GM18511 (cell line): ENCODE measurements at regions not wholly inside any gene's neighbourhood (a gene's known extent, or its start where the extent isn't known, plus 50 kb on each side); places are given as distances from the start of the nearest gene placed in this dataset.
A peak's percentile ranks its signal among the peaks of the same experiment; 100 is the strongest.
"Not testable (repeated sequence)": the region's sequence is repeated elsewhere in the genome, so short reads cannot be mapped to it uniquely, and the experiment has no call there.

Source experiments
- ATAC-seq: cut with Tn5 transposase; IDR thresholded peaks from one replicate; pipeline ENCODE4 v1.9.1; 2021; ENCODE audit warnings: mild to moderate bottlenecking, moderate library complexity; ENCODE audit not compliant: unreplicated experiment

- ATAC-seq: no peak
Observed at GRCh38 chrX:21207080-21207479, 167.1 kb upstream of the CNKSR2 start.

GRCh38 chrX:21219208-21219607, 155.0 kb upstream of the CNKSR2 start:
- not testable (repeated sequence) for ATAC-seq

- no peak for ATAC-seq
Observed at GRCh38 chrX:21225643-21226042, 148.6 kb upstream of the CNKSR2 start.

- ATAC-seq: not testable (repeated sequence)
Observed at GRCh38 chrX:21228974-21229373, 145.2 kb upstream of the CNKSR2 start.

GRCh38 chrX:21255032-21255618, 119.1 kb upstream of the CNKSR2 start:
- peak; percentile 91 for ATAC-seq

- no peak for ATAC-seq
Observed at GRCh38 chrX:21266949-21267348, 107.3 kb upstream of the CNKSR2 start.

GRCh38 chrX:21276736-21277433, 97.3 kb upstream of the CNKSR2 start:
- ATAC-seq: no peak

- ATAC-seq: no peak
Observed at GRCh38 chrX:21289232-21289631, 85.0 kb upstream of the CNKSR2 start.

- no peak for ATAC-seq
Observed at GRCh38 chrX:21295246-21295820, 78.9 kb upstream of the CNKSR2 start.

GRCh38 chrX:21305799-21306336, 68.3 kb upstream of the CNKSR2 start:
- no peak for ATAC-seq

- ATAC-seq: no peak
Observed at GRCh38 chrX:21319323-21319722, 54.9 kb upstream of the CNKSR2 start.
